Peyer's patch (tissue), 4 donors: ENCODE measurements at regions not wholly inside any gene's neighbourhood (a gene's known extent, or its start where the extent isn't known, plus 50 kb on each side); places are given as distances from the start of the nearest gene placed in this dataset.

Experiments
- DNase-seq, 3 donors: peaks; one replicate each; pipeline ENCODE4 v3.0.0-alpha.2; 2017 to 2019
- H3K27ac ChIP-seq, 4 donors: fragments of 200-600 bp; sonication (generic); one replicate each; pipeline ENCODE4 v1.5.1; 2016 to 2019
- H3K27me3 ChIP-seq, 2 donors: fragments of 200-600 bp; sonication (generic); one replicate each; pipeline ENCODE4 v1.5.1; 2019
- H3K36me3 ChIP-seq, 3 donors: fragments of 200-600 bp; sonication (generic); one replicate each; pipeline ENCODE4 v1.5.1; 2016 to 2019
- H3K4me1 ChIP-seq, 4 donors: fragments of 200-600 bp; sonication (generic); one replicate each; pipeline ENCODE4 v1.5.1; 2016 to 2019
- H3K4me3 ChIP-seq, 4 donors: fragments of 200-600 bp; sonication (generic); 1 replicate in 3 of 4; 2 replicates in 1 of 4; pipeline ENCODE4 v1.5.1; 2016 to 2019; ENCODE audit warnings: mild to moderate bottlenecking in 1 of 4
- H3K9me3 ChIP-seq, 4 donors: fragments of 200-600 bp; sonication (generic); one replicate each; pipeline ENCODE4 v1.5.1; 2016 to 2019; ENCODE audit warnings: mild to moderate bottlenecking in 1 of 4
- CTCF ChIP-seq, 6 experiments: fragments of 450-650 bp in 4 of 6; fragments of 200-600 bp in 2 of 6; sonication (generic) in 1 of 6; IDR thresholded peaks; one replicate each; pipeline ENCODE4 v1.5.1; 2017 to 2019; ENCODE audit warnings: antibody characterized with exemption in 6 of 6, mild to moderate bottlenecking in 3 of 6, moderate library complexity in 1 of 6
- POLR2A ChIP-seq, 2 donors: fragments of 450-650 bp; IDR thresholded peaks; one replicate each; pipeline ENCODE4 v1.5.1; 2017; ENCODE audit warnings: antibody characterized with exemption in 2 of 2, mild to moderate bottlenecking in 2 of 2, moderate library complexity in 2 of 2

- DNase-seq, result peak in 1 of 3 donors; percentile 37
- H3K4me3 ChIP-seq, result no peak overlapping the region
- H3K9me3 ChIP-seq, result no peaks in the 10 kb centered on the region
- no peaks in the 10 kb centered on the region for H3K36me3 ChIP-seq
- TF ChIP-seq POLR2A (IDR thresholded peaks at IDR 0.05) (no peak), CTCF (IDR thresholded peaks at IDR 0.05) (no peak)
- H3K4me1 ChIP-seq, result no peaks in the 10 kb centered on the region
- no peaks in the 10 kb centered on the region for H3K27me3 ChIP-seq
- no peak overlapping the region for H3K27ac ChIP-seq
Observed at GRCh38 chr13:111539791-111540446, 219.5 kb downstream of the TEX29 start.

GRCh38 chr13:111540486-111540885 is 220.0 kb downstream of the TEX29 start:
- Histone ChIP-seq H3K4me1 (no peaks in the 10 kb centered on the region), H3K27ac (no peak overlapping the region), H3K9me3 (no peaks in the 10 kb centered on the region), H3K36me3 (no peaks in the 10 kb centered on the region), H3K27me3 (no peaks in the 10 kb centered on the region), H3K4me3 (no peak overlapping the region)
- no peak for TF ChIP-seq CTCF (IDR thresholded peaks at IDR 0.05)
- no peak for TF ChIP-seq POLR2A (IDR thresholded peaks at IDR 0.05)
- DNase-seq, result no peak

GRCh38 chr13:111541345-111541744 is 220.9 kb downstream of the TEX29 start:
- TF ChIP-seq CTCF (IDR thresholded peaks at IDR 0.05) (no peak), POLR2A (IDR thresholded peaks at IDR 0.05) (no peak)
- Histone ChIP-seq H3K9me3 (no peaks in the 10 kb centered on the region), H3K27me3 (no peaks in the 10 kb centered on the region), H3K27ac (no peak overlapping the region), H3K4me1 (no peaks in the 10 kb centered on the region), H3K36me3 (no peaks in the 10 kb centered on the region), H3K4me3 (no peak overlapping the region)
- DNase-seq, result no peak

GRCh38 chr13:111541752-111542529 is 221.5 kb downstream of the TEX29 start:
- no peak for DNase-seq
- Histone ChIP-seq H3K9me3 (no peaks in the 10 kb centered on the region), H3K36me3 (no peaks in the 10 kb centered on the region), H3K27ac (no peak overlapping the region), H3K4me1 (no peaks in the 10 kb centered on the region), H3K4me3 (no peak overlapping the region), H3K27me3 (no peaks in the 10 kb centered on the region)
- TF ChIP-seq POLR2A (IDR thresholded peaks at IDR 0.05) (no peak), CTCF (IDR thresholded peaks at IDR 0.05) (no peak)

- no peak overlapping the region for H3K27ac ChIP-seq
- H3K36me3 ChIP-seq, result no peaks in the 10 kb centered on the region
- TF ChIP-seq POLR2A (IDR thresholded peaks at IDR 0.05), result no peak
- TF ChIP-seq CTCF (IDR thresholded peaks at IDR 0.05), result no peak
- no peaks in the 10 kb centered on the region for H3K27me3 ChIP-seq
- H3K9me3 ChIP-seq, result no peaks in the 10 kb centered on the region
- H3K4me3 ChIP-seq, result no peak overlapping the region
- DNase-seq, result no peak
- no peaks in the 10 kb centered on the region for H3K4me1 ChIP-seq
Observed at GRCh38 chr13:111542530-111543341, 222.3 kb downstream of the TEX29 start.
